T-helper 1 cell treated with Interleukin-12 subunit alpha and Interleukin-12 subunit beta and Interleukin-4 antibody, amounts not matched to agents 30 μg/mL and 1 μg/mL, for 36 hours (primary cell): ENCODE measurements at regions not wholly inside any gene's neighbourhood (a gene's known extent, or its start where the extent isn't known, plus 50 kb on each side); places are given as distances from the start of the nearest gene placed in this dataset.
"Not testable (repeated sequence)": the region's sequence is repeated elsewhere in the genome, so short reads cannot be mapped to it uniquely, and the experiment has no call there.

ENCODE experiments used
- H3K27ac Mint-ChIP-seq: one replicate; pipeline ENCODE4 v1.8.0; 2021; ENCODE audit warnings: mild to moderate bottlenecking, mixed read lengths
- H3K27me3 Mint-ChIP-seq: one replicate; pipeline ENCODE4 v1.8.0; 2021; ENCODE audit warnings: low read depth, mixed read lengths
- H3K36me3 Mint-ChIP-seq: one replicate; pipeline ENCODE4 v1.8.0; 2021; ENCODE audit warnings: low read depth, mixed read lengths
- H3K4me1 Mint-ChIP-seq: one replicate; pipeline ENCODE4 v1.8.0; 2021; ENCODE audit warnings: low read depth, mixed read lengths
- H3K4me3 Mint-ChIP-seq: one replicate; pipeline ENCODE4 v1.8.0; 2021; ENCODE audit warnings: mild to moderate bottlenecking, moderate library complexity, mixed read lengths
- H3K9me3 Mint-ChIP-seq: one replicate; pipeline ENCODE4 v1.8.0; 2021; ENCODE audit warnings: mixed read lengths

DNA sequence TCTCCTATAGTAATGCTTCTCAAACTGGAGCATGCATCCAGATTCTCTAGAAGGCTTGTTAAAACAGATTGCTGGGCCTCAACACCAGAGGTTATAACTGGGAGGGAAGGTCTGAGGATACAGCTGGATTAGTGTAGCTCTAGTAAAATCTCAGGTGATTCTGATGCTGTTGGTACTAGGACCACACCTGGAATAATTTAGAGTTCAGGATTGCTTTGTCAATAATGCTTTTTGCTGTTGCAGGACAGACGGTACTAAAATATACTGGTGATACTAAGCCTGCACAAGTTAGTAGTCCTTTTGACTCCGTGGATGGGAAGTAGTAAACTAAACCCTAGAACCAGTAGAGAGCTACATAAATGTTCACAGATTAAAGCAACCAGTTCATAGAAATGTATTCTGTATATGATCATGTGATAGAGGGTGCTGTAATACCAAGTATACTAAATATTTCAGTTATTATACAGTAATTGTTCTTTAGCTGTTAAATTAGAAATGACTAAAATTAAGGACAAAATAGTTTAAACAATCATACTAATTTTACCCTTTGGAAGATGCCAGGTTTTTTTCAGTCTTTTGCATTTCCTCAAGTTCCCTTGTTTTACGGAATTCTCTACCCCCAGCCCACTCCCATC is 258.2 kb upstream of the STARD13 start:
- peak overlapping the region; percentile 90 for H3K4me3 Mint-ChIP-seq
- H3K4me1 Mint-ChIP-seq: peaks cover 22% of the 10 kb centered on the region
- no peaks in the 10 kb centered on the region for H3K9me3 Mint-ChIP-seq
- no peaks in the 10 kb centered on the region for H3K36me3 Mint-ChIP-seq
- no peaks in the 10 kb centered on the region for H3K27me3 Mint-ChIP-seq
- H3K27ac Mint-ChIP-seq: peak overlapping the region; percentile 99

- H3K9me3 Mint-ChIP-seq: no peaks in the 10 kb centered on the region
- H3K4me1 Mint-ChIP-seq: peaks cover 22% of the 10 kb centered on the region
- no peak overlapping the region for H3K4me3 Mint-ChIP-seq
- H3K27me3 Mint-ChIP-seq: no peaks in the 10 kb centered on the region
- H3K27ac Mint-ChIP-seq: peak overlapping the region; percentile 99
- H3K36me3 Mint-ChIP-seq: no peaks in the 10 kb centered on the region
These were observed 258.8 kb upstream of the STARD13 start for GRCh38 chr13:33544308-33544707.

GRCh38 chr13:33545492-33545891 is 259.9 kb upstream of the STARD13 start:
- Mint-ChIP-seq H3K4me3 (no peak overlapping the region), H3K27me3 (no peaks in the 10 kb centered on the region), H3K36me3 (peaks cover 1% of the 10 kb centered on the region), H3K9me3 (no peaks in the 10 kb centered on the region), H3K4me1 (peaks cover 22% of the 10 kb centered on the region), H3K27ac (no peak overlapping the region)

DNA sequence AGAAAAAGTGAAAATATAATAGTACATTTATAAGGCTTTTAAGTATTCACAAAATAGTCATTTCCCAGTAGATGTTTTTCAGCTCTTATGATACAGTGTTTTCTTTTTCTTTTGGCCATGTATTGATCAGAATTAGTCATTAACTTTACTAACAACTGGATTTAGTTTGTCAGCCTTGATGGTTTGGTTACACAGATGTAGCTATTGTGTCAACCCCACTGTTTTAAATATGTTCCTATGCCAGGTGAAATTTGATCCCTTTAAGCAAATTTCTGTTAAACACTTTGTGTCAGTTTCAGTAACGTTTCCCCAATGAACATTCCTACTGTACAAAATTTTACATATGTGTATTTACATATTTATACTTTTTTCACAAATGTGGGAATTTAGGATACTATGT is 261.5 kb upstream of the STARD13 start:
- Mint-ChIP-seq H3K27me3 (no peaks in the 10 kb centered on the region), H3K4me3 (no peak overlapping the region), H3K36me3 (peaks cover 2% of the 10 kb centered on the region), H3K4me1 (peaks cover 12% of the 10 kb centered on the region), H3K27ac (no peak overlapping the region), H3K9me3 (peaks cover 6% of the 10 kb centered on the region)

DNA sequence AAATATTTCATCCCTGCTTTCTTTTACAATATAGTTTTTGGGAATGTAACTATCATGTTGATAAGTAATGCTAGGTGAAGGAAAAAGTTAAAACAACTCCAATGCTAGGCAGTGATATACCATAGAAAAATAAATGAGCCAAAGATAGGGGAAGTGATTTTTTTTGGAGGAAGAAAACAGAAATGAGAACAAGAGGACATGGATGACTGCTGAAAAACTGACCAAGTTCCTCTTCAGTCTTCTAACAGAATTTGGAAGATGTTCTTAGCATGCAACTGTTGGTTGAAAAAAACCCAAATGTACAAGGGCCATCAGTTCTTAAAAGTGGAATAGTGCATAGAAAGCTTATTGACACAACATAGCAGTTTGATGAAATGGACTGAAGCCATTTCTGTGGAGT is 262.5 kb upstream of the STARD13 start:
- Mint-ChIP-seq H3K9me3 (peaks cover 6% of the 10 kb centered on the region), H3K36me3 (peaks cover 2% of the 10 kb centered on the region), H3K4me1 (peaks cover 8% of the 10 kb centered on the region), H3K27me3 (no peaks in the 10 kb centered on the region), H3K4me3 (no peak overlapping the region), H3K27ac (no peak overlapping the region)

GRCh38 chr13:33550276-33550675 is 264.7 kb upstream of the STARD13 start:
- no peaks in the 10 kb centered on the region for H3K4me1 Mint-ChIP-seq
- H3K4me3 Mint-ChIP-seq: no peak overlapping the region
- H3K9me3 Mint-ChIP-seq: peaks cover 6% of the 10 kb centered on the region
- no peaks in the 10 kb centered on the region for H3K27me3 Mint-ChIP-seq
- peaks cover 2% of the 10 kb centered on the region for H3K36me3 Mint-ChIP-seq
- no peak overlapping the region for H3K27ac Mint-ChIP-seq

DNA sequence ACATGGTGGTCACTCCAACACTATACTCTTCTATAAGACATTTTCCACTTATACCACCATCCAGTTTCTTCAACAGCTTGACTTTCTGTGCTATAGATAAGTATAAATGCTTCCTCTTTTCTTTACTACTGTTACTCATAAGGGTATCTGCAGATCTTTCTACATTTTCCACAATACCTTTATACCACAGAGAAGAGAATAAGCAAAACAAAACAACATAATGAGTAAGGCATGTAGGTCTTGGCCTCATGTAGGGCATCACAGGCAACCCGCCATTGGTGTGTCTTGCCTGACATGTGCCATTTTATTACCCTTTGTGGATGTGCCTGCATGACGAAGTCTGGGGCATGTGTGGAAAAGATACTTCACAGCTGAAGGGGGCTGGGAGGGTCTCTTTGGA is 265.3 kb upstream of the STARD13 start:
- peaks cover 2% of the 10 kb centered on the region for H3K36me3 Mint-ChIP-seq
- H3K9me3 Mint-ChIP-seq: peaks cover 6% of the 10 kb centered on the region
- no peaks in the 10 kb centered on the region for H3K27me3 Mint-ChIP-seq
- no peak overlapping the region for H3K4me3 Mint-ChIP-seq
- no peaks in the 10 kb centered on the region for H3K4me1 Mint-ChIP-seq
- H3K27ac Mint-ChIP-seq: no peak overlapping the region

- Mint-ChIP-seq H3K27ac (no peak overlapping the region), H3K9me3 (peaks cover 6% of the 10 kb centered on the region), H3K27me3 (no peaks in the 10 kb centered on the region)
These were observed 262.8 kb upstream of the RFC3 start for GRCh38 chr13:33554919-33555791.

DNA sequence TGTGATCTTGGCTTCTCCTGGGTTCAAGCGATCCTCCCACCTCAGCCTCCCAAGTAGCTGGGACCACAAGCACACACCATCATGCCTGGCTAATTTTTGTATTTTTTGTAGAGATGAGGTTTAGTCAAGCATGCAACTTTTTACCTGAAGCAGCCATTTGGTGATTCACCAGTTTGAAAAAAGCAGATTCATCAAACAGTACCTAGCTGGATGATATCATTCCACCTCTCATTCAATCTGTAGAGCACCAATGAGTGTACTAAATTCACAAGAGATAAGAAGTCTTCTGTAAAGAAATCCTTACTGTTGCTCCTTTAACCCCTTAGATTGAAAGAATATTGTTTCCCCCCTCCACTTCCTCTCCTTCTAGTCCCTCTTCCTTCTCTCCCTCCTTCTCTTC is 261.1 kb upstream of the RFC3 start:
- no peaks in the 10 kb centered on the region for H3K4me1 Mint-ChIP-seq
- H3K9me3 Mint-ChIP-seq: no peaks in the 10 kb centered on the region
- no peak overlapping the region for H3K27ac Mint-ChIP-seq
- no peaks in the 10 kb centered on the region for H3K36me3 Mint-ChIP-seq
- H3K4me3 Mint-ChIP-seq: no peak overlapping the region
- no peaks in the 10 kb centered on the region for H3K27me3 Mint-ChIP-seq

More at GRCh38 chr13:33554919-33555791, 262.8 kb upstream of the RFC3 start:
- peaks cover 2% of the 10 kb centered on the region for H3K36me3 Mint-ChIP-seq
- H3K4me1 Mint-ChIP-seq: no peaks in the 10 kb centered on the region
- no peak overlapping the region for H3K4me3 Mint-ChIP-seq

DNA sequence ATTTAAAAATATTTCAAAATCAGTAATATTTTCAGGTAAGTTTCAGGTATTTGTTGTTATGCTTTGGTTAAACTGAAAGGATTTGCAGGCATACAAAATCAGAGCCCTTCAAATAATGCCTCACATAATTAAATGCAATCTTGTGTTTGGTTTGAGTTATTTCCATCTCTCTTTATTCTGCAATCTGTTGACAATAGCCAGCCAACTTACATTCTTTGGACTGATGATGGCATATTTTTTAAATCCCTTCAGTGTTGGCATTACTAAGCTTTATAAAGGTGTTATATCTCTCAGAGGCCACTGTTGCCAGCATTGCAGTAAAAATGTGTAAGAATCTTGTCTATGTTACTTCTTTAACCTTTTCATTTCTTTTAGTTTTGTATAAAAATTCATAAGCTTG is 257.2 kb upstream of the RFC3 start:
- Mint-ChIP-seq H3K27me3 (no peaks in the 10 kb centered on the region), H3K9me3 (no peaks in the 10 kb centered on the region), H3K4me1 (no peaks in the 10 kb centered on the region), H3K27ac (no peak overlapping the region), H3K36me3 (no peaks in the 10 kb centered on the region), H3K4me3 (no peak overlapping the region)

- H3K27me3 Mint-ChIP-seq: no peaks in the 10 kb centered on the region
- no peaks in the 10 kb centered on the region for H3K4me1 Mint-ChIP-seq
- H3K4me3 Mint-ChIP-seq: no peak overlapping the region
- H3K36me3 Mint-ChIP-seq: no peaks in the 10 kb centered on the region
- H3K27ac Mint-ChIP-seq: no peak overlapping the region
- no peaks in the 10 kb centered on the region for H3K9me3 Mint-ChIP-seq
These were observed 256.3 kb upstream of the RFC3 start for GRCh38 chr13:33561627-33562026.

GRCh38 chr13:33571618-33572017 is 246.3 kb upstream of the RFC3 start:
- no peaks in the 10 kb centered on the region for H3K36me3 Mint-ChIP-seq
- no peak overlapping the region for H3K27ac Mint-ChIP-seq
- H3K27me3 Mint-ChIP-seq: no peaks in the 10 kb centered on the region
- H3K4me1 Mint-ChIP-seq: no peaks in the 10 kb centered on the region
- no peak overlapping the region for H3K4me3 Mint-ChIP-seq
- no peaks in the 10 kb centered on the region for H3K9me3 Mint-ChIP-seq

DNA sequence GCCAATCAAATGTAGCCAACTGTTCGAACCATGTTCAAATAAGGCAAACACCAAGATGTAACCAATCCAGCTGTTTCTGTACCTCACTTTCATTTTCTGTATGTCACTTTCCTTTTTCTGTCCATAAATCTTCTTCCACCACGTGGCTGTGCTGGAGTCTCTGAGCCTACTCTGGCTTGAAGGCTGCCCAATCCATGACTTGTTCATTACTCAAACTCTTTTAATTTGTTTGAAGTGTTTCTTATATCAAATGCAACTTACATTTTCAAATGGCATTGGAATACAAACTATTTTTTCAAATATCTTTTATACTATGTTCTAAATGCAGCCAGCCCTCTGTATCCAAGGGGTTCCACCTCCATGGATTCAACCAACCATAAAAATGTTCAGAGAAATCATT is 245.6 kb upstream of the RFC3 start:
- H3K4me1 Mint-ChIP-seq, H3K27me3 Mint-ChIP-seq: not testable (repeated sequence)

DNA sequence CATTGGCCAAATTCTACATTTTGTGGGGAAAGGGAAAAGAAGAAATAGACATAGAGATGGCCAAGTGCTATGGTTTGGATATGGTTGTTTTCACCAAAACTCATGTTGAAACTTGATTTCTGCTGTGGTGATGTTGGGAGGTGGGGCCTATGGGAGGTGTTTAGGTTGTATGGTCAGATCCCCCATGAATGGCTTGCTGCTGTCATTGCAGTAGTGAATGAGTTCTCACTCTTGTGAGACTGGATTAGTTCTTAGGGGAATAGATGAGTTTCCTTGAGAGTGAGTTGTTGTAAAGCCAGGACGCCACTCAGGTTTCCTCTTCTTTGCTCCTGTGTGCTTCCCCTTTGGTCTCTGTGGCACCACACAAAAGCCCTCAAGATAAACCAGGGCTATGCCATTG is 242.6 kb upstream of the RFC3 start:
- Mint-ChIP-seq H3K27ac (no peak overlapping the region), H3K36me3 (no peaks in the 10 kb centered on the region), H3K4me1 (no peaks in the 10 kb centered on the region), H3K4me3 (no peak overlapping the region), H3K27me3 (peaks cover 7% of the 10 kb centered on the region), H3K9me3 (no peaks in the 10 kb centered on the region)

More for the DNA sequence above, 245.6 kb upstream of the RFC3 start:
- not testable (repeated sequence) for H3K36me3 Mint-ChIP-seq, H3K27ac Mint-ChIP-seq, H3K9me3 Mint-ChIP-seq, H3K4me3 Mint-ChIP-seq

- H3K27me3 Mint-ChIP-seq: peaks cover 7% of the 10 kb centered on the region
- no peak overlapping the region for H3K4me3 Mint-ChIP-seq
- no peak overlapping the region for H3K27ac Mint-ChIP-seq
- H3K4me1 Mint-ChIP-seq: no peaks in the 10 kb centered on the region
- H3K36me3 Mint-ChIP-seq: no peaks in the 10 kb centered on the region
- no peaks in the 10 kb centered on the region for H3K9me3 Mint-ChIP-seq
These were observed 240.9 kb upstream of the RFC3 start for GRCh38 chr13:33577007-33577406.
